ENCODE measurements at regions not wholly inside any gene's neighbourhood (a gene's known extent, or its start where the extent isn't known, plus 50 kb on each side); places are given as distances from the start of the nearest gene placed in this dataset.

GRCh38 chr9:117882171-117882570 is 178.0 kb downstream of the TLR4 start:
- Histone ChIP-seq H3K36me3 (ENCODE audit: control insufficient read depth in 2 of 2, extremely low read depth in 1 of 2, insufficient read depth in 2 of 2, low read length in 2 of 2) (no peaks in the 10 kb centered on the region), H3K9me1 (ENCODE audit: control insufficient read depth, extremely low read depth, insufficient read depth, low read length) (no peaks in the 10 kb centered on the region), H3K9ac (ENCODE audit: control insufficient read depth, extremely low read depth, insufficient read depth, low read length) (no peak overlapping the region), H3K79me2 (ENCODE audit: control insufficient read depth, insufficient read depth, low read length) (no peaks in the 10 kb centered on the region), H3K27me3 (ENCODE audit: control insufficient read depth, extremely low read depth, insufficient read depth, low read length) (no peaks in the 10 kb centered on the region), H3K27ac (ENCODE audit: control insufficient read depth, insufficient read depth, low read length) (no peak overlapping the region), H4K20me1 (ENCODE audit: control insufficient read depth, extremely low read depth, insufficient read depth, low read length) (no peaks in the 10 kb centered on the region), H3K9me3 (ENCODE audit: control insufficient read depth, low read depth, low read length) (no peaks in the 10 kb centered on the region), H3K4me3 (ENCODE audit: control insufficient read depth in 2 of 3, extremely low read depth in 1 of 3, insufficient read depth in 2 of 3, low read depth in 1 of 3, low read length in 3 of 3) (no peak overlapping the region), H3K4me2 (ENCODE audit: control insufficient read depth, extremely low read depth, insufficient read depth, low read depth, low read length) (no peak overlapping the region), H3K4me1 (ENCODE audit: control insufficient read depth, extremely low read depth, insufficient read depth, low read length) (no peaks in the 10 kb centered on the region), H2AFZ (ENCODE audit: control insufficient read depth, low read length) (no peak overlapping the region)
- no peak for FAIRE-seq
- no peak for DNase-seq (ENCODE audit: low read depth, low spot score)
- dilution Hi-C loops (cut with MboI; ENCODE audit: extremely low pct_ligation_motif_present, low sequenced_read_pairs) = no loop called here
- no peak for TF ChIP-seq EZH2 (IDR thresholded peaks at IDR 0.05; ENCODE audit: low read length)
- TF ChIP-seq, protein P1, sequence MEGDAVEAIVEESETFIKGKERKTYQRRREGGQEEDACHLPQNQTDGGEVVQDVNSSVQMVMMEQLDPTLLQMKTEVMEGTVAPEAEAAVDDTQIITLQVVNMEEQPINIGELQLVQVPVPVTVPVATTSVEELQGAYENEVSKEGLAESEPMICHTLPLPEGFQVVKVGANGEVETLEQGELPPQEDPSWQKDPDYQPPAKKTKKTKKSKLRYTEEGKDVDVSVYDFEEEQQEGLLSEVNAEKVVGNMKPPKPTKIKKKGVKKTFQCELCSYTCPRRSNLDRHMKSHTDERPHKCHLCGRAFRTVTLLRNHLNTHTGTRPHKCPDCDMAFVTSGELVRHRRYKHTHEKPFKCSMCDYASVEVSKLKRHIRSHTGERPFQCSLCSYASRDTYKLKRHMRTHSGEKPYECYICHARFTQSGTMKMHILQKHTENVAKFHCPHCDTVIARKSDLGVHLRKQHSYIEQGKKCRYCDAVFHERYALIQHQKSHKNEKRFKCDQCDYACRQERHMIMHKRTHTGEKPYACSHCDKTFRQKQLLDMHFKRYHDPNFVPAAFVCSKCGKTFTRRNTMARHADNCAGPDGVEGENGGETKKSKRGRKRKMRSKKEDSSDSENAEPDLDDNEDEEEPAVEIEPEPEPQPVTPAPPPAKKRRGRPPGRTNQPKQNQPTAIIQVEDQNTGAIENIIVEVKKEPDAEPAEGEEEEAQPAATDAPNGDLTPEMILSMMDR (optimal IDR thresholded peaks at IDR 0.05 in 1 of 3, IDR thresholded peaks at IDR 0.05 in 1 of 3, conservative IDR thresholded peaks at IDR 0.05 in 1 of 3; ENCODE audit: extremely low read depth in 1 of 3, insufficient read depth in 2 of 3, low read length in 3 of 3) = no peak

DNA sequence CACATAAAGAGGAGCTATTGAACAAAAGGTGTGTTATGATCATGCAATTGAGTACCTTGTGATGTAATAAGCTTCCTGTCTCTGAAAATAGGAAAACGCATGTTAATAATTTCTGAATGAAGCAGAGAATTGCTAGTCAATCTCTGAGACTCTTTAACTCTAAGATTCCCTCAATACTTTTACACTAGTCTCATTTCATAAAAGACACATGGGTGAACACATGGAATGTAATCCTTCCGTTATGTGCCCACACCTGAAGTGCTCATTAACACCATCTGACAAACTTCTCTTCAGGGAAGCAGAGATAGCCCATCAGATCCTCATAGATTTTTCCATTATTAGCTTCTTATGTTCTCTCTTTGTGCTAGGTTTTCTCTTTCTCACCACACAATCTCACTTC is 182.4 kb downstream of the TLR4 start:
- Histone ChIP-seq H4K20me1 (ENCODE audit: control insufficient read depth, extremely low read depth, insufficient read depth, low read length) (no peaks in the 10 kb centered on the region), H3K4me3 (ENCODE audit: control insufficient read depth in 2 of 3, extremely low read depth in 1 of 3, insufficient read depth in 2 of 3, low read depth in 1 of 3, low read length in 3 of 3) (no peak overlapping the region), H3K9ac (ENCODE audit: control insufficient read depth, extremely low read depth, insufficient read depth, low read length) (no peak overlapping the region), H3K27me3 (ENCODE audit: control insufficient read depth, extremely low read depth, insufficient read depth, low read length) (no peaks in the 10 kb centered on the region), H3K79me2 (ENCODE audit: control insufficient read depth, insufficient read depth, low read length) (no peaks in the 10 kb centered on the region), H3K4me2 (ENCODE audit: control insufficient read depth, extremely low read depth, insufficient read depth, low read depth, low read length) (no peak overlapping the region), H3K9me3 (ENCODE audit: control insufficient read depth, low read depth, low read length) (no peaks in the 10 kb centered on the region), H3K9me1 (ENCODE audit: control insufficient read depth, extremely low read depth, insufficient read depth, low read length) (no peaks in the 10 kb centered on the region), H3K27ac (ENCODE audit: control insufficient read depth, insufficient read depth, low read length) (no peak overlapping the region), H3K4me1 (ENCODE audit: control insufficient read depth, extremely low read depth, insufficient read depth, low read length) (no peaks in the 10 kb centered on the region), H2AFZ (ENCODE audit: control insufficient read depth, low read length) (no peak overlapping the region), H3K36me3 (ENCODE audit: control insufficient read depth in 2 of 2, extremely low read depth in 1 of 2, insufficient read depth in 2 of 2, low read length in 2 of 2) (no peaks in the 10 kb centered on the region)
- no peak for DNase-seq (ENCODE audit: low read depth, low spot score)
- FAIRE-seq = no peak
- no peak for TF ChIP-seq EZH2 (IDR thresholded peaks at IDR 0.05; ENCODE audit: low read length)
- TF ChIP-seq, protein P1 (optimal IDR thresholded peaks at IDR 0.05 in 1 of 3, IDR thresholded peaks at IDR 0.05 in 1 of 3, conservative IDR thresholded peaks at IDR 0.05 in 1 of 3; ENCODE audit: extremely low read depth in 1 of 3, insufficient read depth in 2 of 3, low read length in 3 of 3) = no peak
- dilution Hi-C loops (cut with MboI; ENCODE audit: extremely low pct_ligation_motif_present, low sequenced_read_pairs) = no loop called here
